Sigmoid colon (tissue), 4 donors: ENCODE measurements at regions not wholly inside any gene's neighbourhood (a gene's known extent, or its start where the extent isn't known, plus 50 kb on each side); places are given as distances from the start of the nearest gene placed in this dataset.

Source experiments
- POLR2AphosphoS5 ChIP-seq, 4 donors: sonication (generic); formaldehyde crosslinking; IDR thresholded peaks; one replicate each; pipeline ENCODE4 v1.6.1; 2017; ENCODE audit warnings: antibody characterized with exemption in 4 of 4
- TF ChIP-seq, protein P1 (sequence below), 4 experiments: fragments of 450-650 bp in 3 of 4; fragments of 200-600 bp in 1 of 4; IDR thresholded peaks; one replicate each; pipeline ENCODE4 v1.5.1; 2016 to 2019; ENCODE audit warnings: antibody characterized with exemption in 4 of 4, mild to moderate bottlenecking in 3 of 4, moderate library complexity in 2 of 4

DNA sequence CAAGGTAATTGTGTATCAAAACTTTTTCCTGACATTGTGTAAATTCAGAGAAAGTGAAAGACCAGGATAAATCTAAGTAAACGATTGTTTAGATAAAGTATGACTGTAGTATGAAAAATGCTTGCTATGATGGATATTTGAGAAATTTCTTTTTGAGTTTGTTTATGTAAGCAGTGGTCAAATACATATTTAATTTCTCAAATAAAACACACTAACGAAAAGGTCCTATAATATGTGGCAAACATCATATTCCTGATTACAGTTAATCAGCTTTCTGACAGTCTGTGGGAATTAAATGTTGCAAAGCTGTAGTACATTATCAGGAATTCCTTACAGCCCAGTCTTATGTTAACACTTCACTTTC, 636.9 kb downstream of the MMUT start:
- TF ChIP-seq, protein P1, sequence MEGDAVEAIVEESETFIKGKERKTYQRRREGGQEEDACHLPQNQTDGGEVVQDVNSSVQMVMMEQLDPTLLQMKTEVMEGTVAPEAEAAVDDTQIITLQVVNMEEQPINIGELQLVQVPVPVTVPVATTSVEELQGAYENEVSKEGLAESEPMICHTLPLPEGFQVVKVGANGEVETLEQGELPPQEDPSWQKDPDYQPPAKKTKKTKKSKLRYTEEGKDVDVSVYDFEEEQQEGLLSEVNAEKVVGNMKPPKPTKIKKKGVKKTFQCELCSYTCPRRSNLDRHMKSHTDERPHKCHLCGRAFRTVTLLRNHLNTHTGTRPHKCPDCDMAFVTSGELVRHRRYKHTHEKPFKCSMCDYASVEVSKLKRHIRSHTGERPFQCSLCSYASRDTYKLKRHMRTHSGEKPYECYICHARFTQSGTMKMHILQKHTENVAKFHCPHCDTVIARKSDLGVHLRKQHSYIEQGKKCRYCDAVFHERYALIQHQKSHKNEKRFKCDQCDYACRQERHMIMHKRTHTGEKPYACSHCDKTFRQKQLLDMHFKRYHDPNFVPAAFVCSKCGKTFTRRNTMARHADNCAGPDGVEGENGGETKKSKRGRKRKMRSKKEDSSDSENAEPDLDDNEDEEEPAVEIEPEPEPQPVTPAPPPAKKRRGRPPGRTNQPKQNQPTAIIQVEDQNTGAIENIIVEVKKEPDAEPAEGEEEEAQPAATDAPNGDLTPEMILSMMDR (IDR thresholded peaks at IDR 0.05) = no peak
- TF ChIP-seq POLR2AphosphoS5 (IDR thresholded peaks at IDR 0.05) = no peak
